ENCODE measurements at regions not wholly inside any gene's neighbourhood (a gene's known extent, or its start where the extent isn't known, plus 50 kb on each side); places are given as distances from the start of the nearest gene placed in this dataset.

DNA sequence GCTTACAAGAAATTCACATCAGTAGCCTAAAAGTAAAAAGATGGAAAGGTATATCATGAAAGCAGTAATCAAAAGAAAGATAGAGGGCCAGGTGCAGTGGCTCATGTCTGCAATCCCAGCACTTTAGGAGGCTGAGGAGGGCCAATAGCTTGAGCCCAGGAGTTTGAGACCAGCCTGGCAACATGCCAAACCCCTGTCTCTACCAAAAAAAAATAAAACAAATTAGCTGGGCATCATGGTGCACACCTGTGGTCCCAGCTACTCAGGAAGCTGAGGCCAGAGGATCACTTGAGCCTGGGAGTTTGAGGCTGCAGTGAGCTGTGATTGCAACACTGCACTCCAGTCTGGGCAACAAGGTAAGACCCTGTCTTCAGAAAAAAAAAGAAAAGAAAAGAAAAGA lies 55.5 kb downstream of the GSPT2 start:
- no peak for DNase-seq

DNA sequence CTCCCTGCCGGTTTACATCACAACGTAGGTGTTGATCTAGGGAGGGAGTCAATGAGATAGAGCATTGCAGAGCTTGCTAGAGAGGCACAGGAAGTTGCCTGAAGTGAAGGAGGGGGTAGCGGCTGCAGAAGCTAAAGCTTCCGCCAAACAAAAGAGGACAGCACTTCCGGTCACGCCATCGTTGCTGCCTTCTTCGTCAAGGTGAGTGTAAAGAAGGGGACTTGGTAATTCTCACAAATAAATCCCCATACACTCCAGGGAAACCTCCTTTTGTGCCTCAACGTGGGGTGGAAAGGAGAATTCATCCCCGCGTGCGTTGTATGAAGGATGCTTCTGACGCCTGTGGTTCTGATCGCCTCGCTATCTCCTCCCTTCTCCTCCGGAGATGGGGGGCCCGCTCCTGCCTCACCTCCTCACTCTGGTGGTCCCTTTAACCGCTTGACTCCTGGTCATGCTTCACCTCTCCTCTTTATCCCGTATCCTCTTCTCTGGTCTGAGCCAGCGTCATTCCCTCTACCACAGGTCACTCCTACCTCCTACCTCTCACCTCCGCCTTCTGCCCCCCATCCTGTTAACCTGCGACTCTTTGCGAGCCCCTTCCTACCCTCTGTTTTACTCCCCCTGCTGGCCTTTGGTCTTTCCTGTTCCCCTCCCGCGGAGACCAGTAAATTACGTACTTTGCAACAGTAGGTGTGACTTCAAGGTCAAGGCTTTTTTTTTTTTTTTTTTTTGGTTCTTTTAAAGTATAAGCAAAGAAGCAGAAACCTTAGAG lies 59.9 kb downstream of the GSPT2 start:
- DNase-seq, result peak; percentile 34

DNA sequence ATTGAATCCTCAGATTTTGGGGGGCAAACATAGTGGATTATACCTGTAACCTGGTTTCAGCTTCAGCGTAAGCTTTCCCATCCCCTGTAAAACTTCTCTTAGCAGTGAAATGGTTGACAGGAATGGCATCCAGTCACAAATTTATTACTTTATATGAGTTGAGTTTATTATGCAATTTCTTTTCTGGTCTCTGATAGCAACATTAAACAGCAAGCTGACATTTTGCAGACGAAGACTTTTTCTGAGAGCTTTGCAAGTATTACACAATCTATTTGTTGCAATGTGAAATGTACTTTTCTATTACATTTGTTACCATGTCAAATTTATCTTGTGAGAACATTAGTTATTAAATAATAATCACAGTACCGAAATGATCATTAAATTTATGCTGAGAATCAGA lies 60.6 kb downstream of the GSPT2 start:
- no peak for DNase-seq

DNA sequence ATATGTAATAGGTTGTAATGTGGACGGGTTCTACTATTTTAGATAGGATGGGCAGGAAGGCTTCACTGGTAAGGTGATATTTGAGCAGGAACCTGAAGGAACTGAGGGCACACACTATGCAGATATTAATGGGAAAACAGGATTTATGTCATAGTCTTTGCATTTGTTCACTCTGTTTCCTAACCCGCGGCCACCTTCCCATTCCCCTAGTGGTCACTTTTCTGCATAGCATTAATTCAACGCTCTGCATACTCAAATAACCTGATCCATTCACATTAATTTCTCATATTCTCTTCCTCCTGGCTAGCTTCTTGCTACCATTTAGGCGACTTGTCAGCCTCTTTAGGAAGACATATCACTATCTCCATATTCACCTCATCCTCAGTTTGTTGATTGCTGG lies 61.5 kb downstream of the GSPT2 start:
- DNase-seq, result no peak

DNA sequence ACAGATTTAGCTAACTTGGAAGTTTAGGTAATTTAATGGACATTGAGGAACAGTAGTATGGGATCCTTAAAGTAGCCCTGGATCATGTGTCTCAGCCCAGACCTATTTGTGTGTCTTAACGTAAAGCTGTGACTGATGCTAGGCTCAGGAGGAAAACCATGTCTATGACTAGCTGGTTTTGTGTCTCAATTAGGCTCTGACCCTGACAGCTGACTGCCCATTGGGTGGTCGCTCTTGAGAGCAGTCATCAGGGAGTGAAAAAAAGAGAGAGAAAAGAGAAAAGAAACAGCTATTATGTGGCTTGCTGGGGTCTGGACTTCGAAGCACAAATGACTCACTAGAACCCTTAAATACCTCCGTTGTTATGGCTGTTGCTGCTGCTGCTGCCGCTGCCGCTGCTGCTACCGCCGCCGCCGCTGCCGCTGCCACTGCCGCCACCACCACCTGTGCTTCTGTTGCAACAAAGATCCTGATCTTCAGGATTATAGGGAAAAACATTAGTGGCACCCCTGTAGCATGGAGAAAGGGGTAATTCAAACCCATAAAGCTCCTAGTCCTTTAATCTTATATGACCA lies 70.7 kb downstream of the GSPT2 start:
- no peak for DNase-seq

DNA sequence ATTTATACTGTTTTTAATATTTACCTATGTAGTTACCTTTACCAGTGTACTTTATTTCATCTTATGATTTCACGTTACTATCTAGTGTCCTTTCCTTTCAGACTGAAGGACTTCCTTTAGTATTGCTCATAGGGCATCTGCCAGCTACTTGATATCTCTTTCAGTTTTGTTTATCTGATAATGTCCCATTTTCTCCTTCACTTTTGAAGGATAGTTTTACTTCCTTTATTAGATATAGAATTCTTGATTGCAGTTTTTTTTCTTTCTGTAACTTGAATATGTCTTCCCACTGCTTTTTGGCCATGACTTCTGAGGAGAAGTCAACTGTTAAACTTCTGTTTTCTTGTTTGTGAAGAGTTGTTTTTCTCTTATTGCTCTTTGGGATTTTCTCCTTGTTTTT lies 69.4 kb upstream of the MAGED1 start:
- no peak for DNase-seq

DNA sequence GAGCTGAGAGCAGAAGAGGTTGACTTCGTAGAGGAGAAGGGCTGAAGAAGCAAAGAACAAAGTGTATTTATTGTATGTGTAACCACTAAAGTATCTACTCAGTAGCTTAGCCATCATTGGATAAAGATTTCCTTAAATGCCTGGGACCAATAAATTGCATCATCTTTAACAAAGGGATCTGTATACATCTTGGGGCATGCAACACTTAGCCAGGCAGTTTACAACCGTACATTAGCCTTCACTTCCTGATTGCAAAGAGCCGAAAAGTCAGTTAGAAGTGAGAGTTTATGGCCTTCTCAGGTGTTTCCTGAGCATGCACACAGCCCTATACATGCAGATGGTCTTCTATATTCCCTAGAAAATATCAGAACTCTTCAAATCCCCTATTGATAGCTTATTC lies 68.0 kb upstream of the MAGED1 start:
- DNase-seq, result no peak

DNA sequence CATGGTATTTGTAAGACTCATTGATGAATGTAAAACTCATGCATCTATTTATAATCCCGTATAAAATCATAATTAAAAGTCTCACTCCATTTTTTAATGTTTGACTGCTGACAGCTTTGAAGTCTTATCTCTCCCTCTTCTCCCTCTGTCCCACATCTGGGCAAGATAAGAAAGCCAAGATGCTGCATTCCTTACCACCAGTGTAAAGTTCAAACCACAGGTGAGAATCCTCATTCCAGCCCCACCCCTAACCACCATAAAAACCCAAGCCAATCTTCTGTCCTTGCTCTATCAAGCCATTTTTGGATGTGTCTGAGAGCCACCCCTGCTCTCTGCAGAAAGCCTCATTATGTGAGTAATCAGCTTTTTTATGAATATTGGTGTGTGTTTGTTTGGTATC lies 59.3 kb upstream of the MAGED1 start:
- DNase-seq, result no peak

DNA sequence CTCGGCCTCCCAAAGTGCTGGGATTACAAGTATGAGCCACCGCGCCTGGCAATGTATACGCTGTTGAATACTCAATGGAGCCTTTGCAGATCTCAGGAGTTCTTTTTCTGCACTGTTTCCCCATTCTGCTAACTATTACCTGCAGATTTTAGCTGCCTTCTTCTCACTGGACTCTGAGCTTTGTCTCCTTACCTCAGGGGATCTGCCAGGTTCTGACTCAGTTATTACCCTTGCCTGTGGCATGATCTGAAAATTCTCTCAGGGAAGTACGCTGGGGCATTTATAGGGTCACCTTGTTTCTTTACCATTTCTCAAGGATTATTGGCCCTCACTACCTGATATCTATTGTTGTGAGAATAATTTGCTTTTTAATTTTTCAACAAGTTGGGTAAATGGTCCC lies 56.6 kb upstream of the MAGED1 start:
- DNase-seq, result no peak

DNA sequence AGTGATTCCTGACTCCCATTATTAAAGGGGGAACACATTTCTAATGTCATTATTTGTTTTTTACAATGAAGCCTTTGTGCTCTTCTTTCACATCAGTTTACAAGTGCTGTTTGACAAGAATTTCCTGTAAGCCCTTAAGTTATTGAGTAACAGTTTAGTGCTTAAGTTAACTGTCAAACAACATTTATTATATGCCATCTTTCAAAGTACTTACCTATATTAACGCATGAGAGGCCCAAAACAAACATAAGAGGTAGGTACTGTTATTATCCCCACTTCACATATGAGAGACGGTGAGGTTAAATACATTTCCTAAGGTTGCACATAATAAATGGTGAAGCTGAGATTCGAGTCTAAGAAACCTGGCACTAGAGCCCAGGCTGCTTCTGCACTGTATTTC lies 56.0 kb upstream of the MAGED1 start:
- DNase-seq, result no peak

DNA sequence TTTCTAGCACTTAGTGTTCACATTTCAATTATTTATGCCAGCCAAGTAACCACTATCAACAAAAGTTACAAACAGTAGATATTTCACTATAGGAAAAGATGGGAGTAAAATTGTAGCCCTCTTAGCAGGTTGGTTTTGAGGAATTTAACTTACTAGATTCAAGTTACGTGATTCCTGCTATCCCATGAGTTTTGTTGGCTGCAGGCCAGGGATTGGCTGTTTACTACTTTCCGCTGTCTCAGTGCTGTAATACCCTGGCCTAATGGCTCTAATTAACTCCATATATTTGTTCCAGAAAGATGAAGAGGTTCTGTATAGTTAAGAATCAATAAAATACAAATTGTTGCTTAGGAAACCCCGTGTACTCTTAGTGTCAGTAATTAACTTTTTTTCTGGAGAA lies 55.5 kb upstream of the MAGED1 start:
- DNase-seq, result no peak

Measured in stimulated activated CD4-positive, alpha-beta T cell treated with anti-CD3 and anti-CD28 coated beads, Interleukin-12 subunit alpha, Interleukin-12 subunit beta, amount 100 ng/mL, for 4 hours (primary cell).